ENCODE measurements at regions not wholly inside any gene's neighbourhood (a gene's known extent, or its start where the extent isn't known, plus 50 kb on each side); places are given as distances from the start of the nearest gene placed in this dataset.

DNA sequence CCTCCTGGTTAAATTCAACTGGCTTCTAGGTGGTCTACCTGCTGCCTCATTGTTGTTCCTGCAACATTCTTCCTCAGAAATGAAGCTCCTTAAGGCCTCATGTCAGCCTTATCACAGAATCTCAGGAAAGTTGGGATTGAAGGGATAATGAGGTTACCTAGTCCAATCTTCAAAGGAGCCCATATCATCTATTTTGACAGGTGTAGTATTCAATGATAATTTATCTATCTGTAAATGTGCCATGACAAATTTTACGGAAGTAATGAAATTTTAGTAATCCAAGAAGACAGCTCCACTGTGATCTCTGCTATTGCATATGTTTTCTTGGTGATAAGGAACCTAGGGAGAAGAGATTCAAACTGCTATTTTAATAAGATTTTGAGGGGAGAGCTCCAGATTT, 973.8 kb downstream of the ROBO2 start:
- TF ChIP-seq, protein P1, sequence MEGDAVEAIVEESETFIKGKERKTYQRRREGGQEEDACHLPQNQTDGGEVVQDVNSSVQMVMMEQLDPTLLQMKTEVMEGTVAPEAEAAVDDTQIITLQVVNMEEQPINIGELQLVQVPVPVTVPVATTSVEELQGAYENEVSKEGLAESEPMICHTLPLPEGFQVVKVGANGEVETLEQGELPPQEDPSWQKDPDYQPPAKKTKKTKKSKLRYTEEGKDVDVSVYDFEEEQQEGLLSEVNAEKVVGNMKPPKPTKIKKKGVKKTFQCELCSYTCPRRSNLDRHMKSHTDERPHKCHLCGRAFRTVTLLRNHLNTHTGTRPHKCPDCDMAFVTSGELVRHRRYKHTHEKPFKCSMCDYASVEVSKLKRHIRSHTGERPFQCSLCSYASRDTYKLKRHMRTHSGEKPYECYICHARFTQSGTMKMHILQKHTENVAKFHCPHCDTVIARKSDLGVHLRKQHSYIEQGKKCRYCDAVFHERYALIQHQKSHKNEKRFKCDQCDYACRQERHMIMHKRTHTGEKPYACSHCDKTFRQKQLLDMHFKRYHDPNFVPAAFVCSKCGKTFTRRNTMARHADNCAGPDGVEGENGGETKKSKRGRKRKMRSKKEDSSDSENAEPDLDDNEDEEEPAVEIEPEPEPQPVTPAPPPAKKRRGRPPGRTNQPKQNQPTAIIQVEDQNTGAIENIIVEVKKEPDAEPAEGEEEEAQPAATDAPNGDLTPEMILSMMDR (optimal IDR thresholded peaks at IDR 0.05 in 1 of 3, IDR thresholded peaks at IDR 0.05 in 1 of 3, conservative IDR thresholded peaks at IDR 0.05 in 1 of 3; ENCODE audit: extremely low read depth in 1 of 3, insufficient read depth in 2 of 3, low read length in 3 of 3): no peak
- no peak for TF ChIP-seq EZH2 (IDR thresholded peaks at IDR 0.05; ENCODE audit: low read length)

All from keratinocyte (primary cell).